Psoas muscle (tissue), 7 donors: ENCODE measurements at regions not wholly inside any gene's neighbourhood (a gene's known extent, or its start where the extent isn't known, plus 50 kb on each side); places are given as distances from the start of the nearest gene placed in this dataset.
A peak's percentile ranks its signal among the peaks of the same experiment; 100 is the strongest.

Experiments used
- ATAC-seq, 4 donors: fragments of 200-7000 bp; cut with Tn5 transposase; one replicate each; pipeline ENCODE4 v1.9.1; 2020; ENCODE audit warnings: moderate library complexity in 3 of 4, mild to moderate bottlenecking in 2 of 4
- DNase-seq, 2 donors: peaks; one replicate each; pipeline ENCODE4 v3.0.0-alpha.2; 2020
- H3K27ac ChIP-seq: fragments of 200-600 bp; one replicate; pipeline ENCODE4 v1.8.0; 2022
- H3K27me3 ChIP-seq, 3 donors: fragments of 200-600 bp in 1 of 3; one replicate each; pipeline versions ENCODE4 v1.6.1 to v1.8.0; 2013 to 2022; ENCODE audit warnings: low read length in 2 of 3, mild to moderate bottlenecking in 2 of 3, moderate library complexity in 1 of 3; ENCODE audit not compliant: insufficient read depth in 3 of 3
- H3K36me3 ChIP-seq, 2 donors: fragments of 200-600 bp in 1 of 2; one replicate each; pipeline versions ENCODE4 v1.6.1 to v1.8.0; 2013 to 2022; ENCODE audit warnings: low read depth in 1 of 2, mild to moderate bottlenecking in 1 of 2, moderate library complexity in 1 of 2; ENCODE audit not compliant: insufficient read depth in 1 of 2
- H3K4me1 ChIP-seq: fragments of 200-600 bp; one replicate; pipeline ENCODE4 v1.8.0; 2022
- H3K4me3 ChIP-seq: fragments of 200-600 bp; one replicate; pipeline ENCODE4 v1.8.0; 2022; ENCODE audit warnings: mild to moderate bottlenecking
- H3K9me3 ChIP-seq: fragments of 200-600 bp; one replicate; pipeline ENCODE4 v1.8.0; 2022
- WGBS, 3 donors: extraction: QIAGEN DNeasy Blood & Tissue Kit; methylation state at CpG; one replicate each; pipeline versions ENCODE4 v1.1.6 to v1.1.7; 2013; 5-methylcytosine and 5-hydroxymethylcytosine counted together
- intact Hi-C, 2 donors: fragments of 100-400 bp; cut with DNase I; formaldehyde crosslinking; loops; one replicate each; pipeline versions ENCODE4 v1.11.0 to v1.14.2; 2022
- TF ChIP-seq, protein P1 (sequence below): fragments of 200-600 bp; IDR thresholded peaks from one replicate; pipeline ENCODE4 v1.8.0; 2022; ENCODE audit warnings: antibody characterized with exemption
- donor health status: healthy with polysubstance abuse.
- donor health status: DM: no; HTN: no; CAD: no; lungs with moderate emphysema.
- donor health status: Bipolar disorder and iron deficiency.
- donor health status: healthy.
- donor health status: DM: yes; HTN: yes; CAD: no.
- donor health status: DM: no; HTN: no; CAD: no.
- donor health status: DM: yes; HTN: yes; CAD: no.

DNA sequence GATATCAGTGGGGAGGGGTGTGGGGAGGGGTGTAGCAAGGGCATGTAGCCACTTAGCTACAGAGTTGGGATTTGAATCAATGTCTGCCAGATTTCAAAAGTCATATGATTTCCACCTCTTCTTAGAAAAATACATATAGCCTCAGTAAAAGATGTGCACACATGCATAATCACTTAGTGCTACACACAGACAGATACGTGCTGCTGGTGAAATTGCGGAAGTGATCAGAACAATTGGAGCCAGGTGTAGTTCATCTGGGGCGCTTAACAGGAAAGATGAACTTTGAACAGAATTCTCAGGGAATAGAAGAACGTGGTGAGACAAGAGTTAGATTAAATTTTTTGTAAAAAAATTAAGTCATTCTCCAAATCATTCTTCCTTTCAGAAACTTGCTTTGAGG lies 333.1 kb downstream of the KCNRG start:
- no peak for ATAC-seq

GRCh38 chr13:50352720-50353480 lies 337.7 kb downstream of the KCNRG start:
- WGBS, 3 donors = 73 to 91% (median 76%) methylated on average over 2 of the region's 2 CpGs
- DNase-seq = no peak
- no peak for ATAC-seq
- no peaks in the 10 kb centered on the region for H3K27me3 ChIP-seq
- H3K9me3 ChIP-seq = no peaks in the 10 kb centered on the region
- peaks cover 2% of the 10 kb centered on the region for H3K4me1 ChIP-seq
- TF ChIP-seq, protein P1, sequence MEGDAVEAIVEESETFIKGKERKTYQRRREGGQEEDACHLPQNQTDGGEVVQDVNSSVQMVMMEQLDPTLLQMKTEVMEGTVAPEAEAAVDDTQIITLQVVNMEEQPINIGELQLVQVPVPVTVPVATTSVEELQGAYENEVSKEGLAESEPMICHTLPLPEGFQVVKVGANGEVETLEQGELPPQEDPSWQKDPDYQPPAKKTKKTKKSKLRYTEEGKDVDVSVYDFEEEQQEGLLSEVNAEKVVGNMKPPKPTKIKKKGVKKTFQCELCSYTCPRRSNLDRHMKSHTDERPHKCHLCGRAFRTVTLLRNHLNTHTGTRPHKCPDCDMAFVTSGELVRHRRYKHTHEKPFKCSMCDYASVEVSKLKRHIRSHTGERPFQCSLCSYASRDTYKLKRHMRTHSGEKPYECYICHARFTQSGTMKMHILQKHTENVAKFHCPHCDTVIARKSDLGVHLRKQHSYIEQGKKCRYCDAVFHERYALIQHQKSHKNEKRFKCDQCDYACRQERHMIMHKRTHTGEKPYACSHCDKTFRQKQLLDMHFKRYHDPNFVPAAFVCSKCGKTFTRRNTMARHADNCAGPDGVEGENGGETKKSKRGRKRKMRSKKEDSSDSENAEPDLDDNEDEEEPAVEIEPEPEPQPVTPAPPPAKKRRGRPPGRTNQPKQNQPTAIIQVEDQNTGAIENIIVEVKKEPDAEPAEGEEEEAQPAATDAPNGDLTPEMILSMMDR = no peak
- H3K27ac ChIP-seq = no peak overlapping the region
- H3K4me3 ChIP-seq = no peak overlapping the region
- H3K36me3 ChIP-seq = no peaks in the 10 kb centered on the region
- intact Hi-C loops = no loop called here

More for the DNA sequence above, 333.1 kb downstream of the KCNRG start:
- Histone ChIP-seq H3K4me3 (no peak overlapping the region), H3K27me3 (no peaks in the 10 kb centered on the region), H3K4me1 (no peaks in the 10 kb centered on the region), H3K27ac (no peak overlapping the region), H3K9me3 (no peaks in the 10 kb centered on the region), H3K36me3 (no peaks in the 10 kb centered on the region)
- DNase-seq = no peak
- 78 to 84% (median 78%) methylated on average over 4 of the region's 4 CpGs for WGBS, 3 donors
- TF ChIP-seq, protein P1 = no peak
- intact Hi-C loops = no loop called here

- Histone ChIP-seq H3K4me1 (peaks cover 9% of the 10 kb centered on the region), H3K4me3 (no peak overlapping the region), H3K27me3 (no peaks in the 10 kb centered on the region), H3K36me3 (no peaks in the 10 kb centered on the region), H3K27ac (no peak overlapping the region), H3K9me3 (no peaks in the 10 kb centered on the region)
- 54 to 65% (median 57%) methylated on average over 3 of the region's 3 CpGs for WGBS, 3 donors
- ATAC-seq (peak in 2 of 4 donors; percentile 27 to 29), DNase-seq (no peak)
- intact Hi-C loops = no loop called here
- TF ChIP-seq, protein P1 = no peak
These were observed 338.6 kb downstream of the KCNRG start for GRCh38 chr13:50353651-50354415.

DNA sequence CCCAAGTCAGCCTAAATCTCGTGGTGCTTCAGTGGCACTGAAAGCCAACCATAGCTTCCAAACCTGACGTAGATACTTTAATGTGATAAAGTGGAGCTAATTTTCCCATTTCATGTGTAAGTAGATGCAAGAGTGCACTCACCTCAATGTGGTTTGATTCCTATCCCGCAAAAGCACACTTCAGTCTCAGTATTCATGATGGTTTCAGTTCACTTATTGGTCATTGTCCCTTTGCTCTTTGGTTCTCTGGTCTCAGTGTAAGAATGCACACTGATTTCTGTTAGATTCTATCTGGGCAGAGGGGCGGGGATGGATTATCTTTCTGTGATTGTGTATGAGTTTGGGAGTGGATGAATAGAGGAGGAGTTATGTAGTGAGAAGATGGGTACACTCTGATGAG lies 340.6 kb downstream of the KCNRG start:
- ATAC-seq (no peak), DNase-seq (no peak)
- Histone ChIP-seq H3K27me3 (no peaks in the 10 kb centered on the region), H3K9me3 (no peaks in the 10 kb centered on the region), H3K4me1 (peaks cover 9% of the 10 kb centered on the region), H3K4me3 (no peak overlapping the region), H3K36me3 (no peaks in the 10 kb centered on the region), H3K27ac (no peak overlapping the region)
- TF ChIP-seq, protein P1 = no peak
- WGBS, 3 donors = 86 to 91% (median 88%) methylated on average over 4 of the region's 4 CpGs
- intact Hi-C loops = no loop called here
